Ascending aorta (tissue), 2 donors: ENCODE measurements at regions not wholly inside any gene's neighbourhood (a gene's known extent, or its start where the extent isn't known, plus 50 kb on each side); places are given as distances from the start of the nearest gene placed in this dataset.
"Not testable (repeated sequence)": the region's sequence is repeated elsewhere in the genome, so short reads cannot be mapped to it uniquely, and the experiment has no call there.

Source experiments
- DNase-seq, 2 donors: peaks; one replicate each; pipeline ENCODE4 v3.0.0-alpha.2; 2019; ENCODE audit warnings: low spot score in 2 of 2
- H3K27ac ChIP-seq, 2 donors: fragments of 200-600 bp; sonication (generic); one replicate each; pipeline ENCODE4 v1.5.1; 2016 to 2017; ENCODE audit warnings: mild to moderate bottlenecking in 1 of 2
- H3K27me3 ChIP-seq: fragments of 200-600 bp; sonication (generic); one replicate; pipeline ENCODE4 v1.5.1; 2017
- H3K36me3 ChIP-seq, 2 donors: fragments of 200-600 bp; sonication (generic); one replicate each; pipeline ENCODE4 v1.5.1; 2016
- H3K4me1 ChIP-seq, 2 donors: fragments of 200-600 bp; sonication (generic); one replicate each; pipeline ENCODE4 v1.5.1; 2016 to 2017; ENCODE audit warnings: mild to moderate bottlenecking in 1 of 2
- H3K4me3 ChIP-seq, 2 donors: fragments of 200-600 bp; sonication (generic); one replicate each; pipeline ENCODE4 v1.5.1; 2016 to 2017; ENCODE audit warnings: mild to moderate bottlenecking in 1 of 2
- H3K9me3 ChIP-seq, 2 donors: fragments of 200-600 bp; sonication (generic); one replicate each; pipeline ENCODE4 v1.5.1; 2016
- CTCF ChIP-seq, 3 experiments: fragments of 200-600 bp in 2 of 3; fragments of 450-650 bp in 1 of 3; sonication (generic) in 2 of 3; IDR thresholded peaks; one replicate each; pipeline ENCODE4 v1.5.1; 2016 to 2019; ENCODE audit warnings: antibody characterized with exemption in 3 of 3, mild to moderate bottlenecking in 1 of 3, moderate library complexity in 1 of 3
- intact Hi-C: fragments of 100-400 bp; cut with DNase I; formaldehyde crosslinking; loops from one replicate; pipeline ENCODE4 v1.15.1; 2023

- no peak for DNase-seq
- H3K27me3 ChIP-seq, result no peaks in the 10 kb centered on the region
- H3K4me3 ChIP-seq, result no peak overlapping the region
- TF ChIP-seq CTCF (IDR thresholded peaks at IDR 0.05), result no peak
- intact Hi-C loops, result no loop called here
- no peaks in the 10 kb centered on the region for H3K4me1 ChIP-seq
- H3K27ac ChIP-seq, result no peak overlapping the region
- no peaks in the 10 kb centered on the region for H3K9me3 ChIP-seq
- H3K36me3 ChIP-seq, result no peaks in the 10 kb centered on the region
Measured at GRCh38 chr15:84111575-84111974, 124.0 kb upstream of the GOLGA6L4 start.

- intact Hi-C loops, result no loop called here
- DNase-seq, result no peak
- no peaks in the 10 kb centered on the region for H3K9me3 ChIP-seq
- no peak for TF ChIP-seq CTCF (IDR thresholded peaks at IDR 0.05)
- no peaks in the 10 kb centered on the region for H3K36me3 ChIP-seq
- no peak overlapping the region for H3K27ac ChIP-seq
- H3K4me3 ChIP-seq, result no peak overlapping the region
- no peaks in the 10 kb centered on the region for H3K4me1 ChIP-seq
- no peaks in the 10 kb centered on the region for H3K27me3 ChIP-seq
Measured at GRCh38 chr15:84112025-84112424, 123.5 kb upstream of the GOLGA6L4 start.

GRCh38 chr15:84113919-84114318 is 121.7 kb upstream of the GOLGA6L4 start:
- intact Hi-C loops, result no loop called here
- H3K27ac ChIP-seq, result no peak overlapping the region
- no peak for TF ChIP-seq CTCF (IDR thresholded peaks at IDR 0.05)

GRCh38 chr15:84114680-84115079 is 120.9 kb upstream of the GOLGA6L4 start:
- H3K36me3 ChIP-seq, H3K4me3 ChIP-seq, H3K27ac ChIP-seq, DNase-seq, H3K9me3 ChIP-seq, intact Hi-C loops, H3K27me3 ChIP-seq, H3K4me1 ChIP-seq: not testable (repeated sequence)

More at GRCh38 chr15:84113919-84114318, 121.7 kb upstream of the GOLGA6L4 start:
- H3K27me3 ChIP-seq, result no peaks in the 10 kb centered on the region
- no peaks in the 10 kb centered on the region for H3K9me3 ChIP-seq
- no peaks in the 10 kb centered on the region for H3K4me1 ChIP-seq
- H3K36me3 ChIP-seq, result no peaks in the 10 kb centered on the region
- H3K4me3 ChIP-seq, result no peak overlapping the region
- no peak for DNase-seq

GRCh38 chr15:84119351-84119750 is 116.2 kb upstream of the GOLGA6L4 start:
- H3K4me3 ChIP-seq, DNase-seq, H3K4me1 ChIP-seq, H3K9me3 ChIP-seq, intact Hi-C loops, H3K27ac ChIP-seq, H3K27me3 ChIP-seq, H3K36me3 ChIP-seq: not testable (repeated sequence)

- H3K36me3 ChIP-seq, H3K27me3 ChIP-seq, intact Hi-C loops, H3K27ac ChIP-seq, H3K4me3 ChIP-seq, DNase-seq, H3K9me3 ChIP-seq, H3K4me1 ChIP-seq: not testable (repeated sequence)
Measured at GRCh38 chr15:84120903-84121302, 114.7 kb upstream of the GOLGA6L4 start.

- intact Hi-C loops, H3K27ac ChIP-seq: not testable (repeated sequence)
Measured at GRCh38 chr15:84128706-84129105, 106.9 kb upstream of the GOLGA6L4 start.

GRCh38 chr15:84130098-84130831 is 105.3 kb upstream of the GOLGA6L4 start:
- H3K4me3 ChIP-seq, DNase-seq, H3K9me3 ChIP-seq, H3K4me1 ChIP-seq, H3K27me3 ChIP-seq, H3K27ac ChIP-seq, intact Hi-C loops, H3K36me3 ChIP-seq: not testable (repeated sequence)

More at GRCh38 chr15:84128706-84129105, 106.9 kb upstream of the GOLGA6L4 start:
- not testable (repeated sequence) for H3K4me1 ChIP-seq, H3K4me3 ChIP-seq, H3K27me3 ChIP-seq, H3K9me3 ChIP-seq, H3K36me3 ChIP-seq, DNase-seq

- H3K27ac ChIP-seq, DNase-seq, H3K4me1 ChIP-seq, H3K4me3 ChIP-seq, H3K27me3 ChIP-seq, H3K36me3 ChIP-seq, intact Hi-C loops, H3K9me3 ChIP-seq: not testable (repeated sequence)
Measured at GRCh38 chr15:84135931-84136456, 99.6 kb upstream of the GOLGA6L4 start.
